Endothelial cell of umbilical vein (primary cell): ENCODE measurements at regions not wholly inside any gene's neighbourhood (a gene's known extent, or its start where the extent isn't known, plus 50 kb on each side); places are given as distances from the start of the nearest gene placed in this dataset.

ENCODE experiments used
- BruUV-seq: library from RNA; stranded (reverse); fragments of 400-500 nt; replicated peaks from 2 replicates; lab custom pipeline; 2021; lab: Mats Ljungman, UMichigan
- CTCF ChIA-PET: fragments of 300-600, 350-600 bp; sonication (Branson Sonifier 250); formaldehyde crosslinking; loops from one replicate; lab custom pipeline; 2021; ENCODE audit warnings: antibody characterized with exemption, inconsistent platforms; lab: Charles Lee
- POLR2A ChIA-PET: fragments of 300-600, 350-600 bp; sonication (Branson Sonifier 250); formaldehyde crosslinking; loops from one replicate; lab custom pipeline; 2021; ENCODE audit warnings: antibody characterized with exemption, inconsistent platforms; lab: Charles Lee
- DNase-seq: peaks from one replicate; pipeline ENCODE4 v3.0.0-alpha.2; 2011; ENCODE audit warnings: low read depth, low spot score
- FAIRE-seq: peaks from 2 replicates; lab custom pipeline; 2011; peaks lifted over from hg19 to GRCh38; lab: Jason Lieb, UNC
- H2AFZ ChIP-seq: 2 replicates; pipeline ENCODE4 v1.6.0; 2012; ENCODE audit warnings: low read depth, low read length, control low read depth, inconsistent platforms
- H3K27ac ChIP-seq: 2 replicates; pipeline ENCODE4 v1.5.1; 2011; ENCODE audit warnings: low read depth, mild to moderate bottlenecking, control low read depth, low read length, moderate library complexity; ENCODE audit not compliant: insufficient read depth
- H3K27me3 ChIP-seq, 2 experiments: 2 replicates each; pipeline versions ENCODE4 v1.6.0 to v1.6.1; 2011; ENCODE audit warnings: low read length in 2 of 2, mixed read lengths in 1 of 2; ENCODE audit not compliant: control insufficient read depth in 2 of 2, insufficient read depth in 2 of 2
- H3K36me3 ChIP-seq, 2 experiments: 2 replicates in 1 of 2; 3 replicates in 1 of 2; pipeline ENCODE4 v1.5.1; 2011; ENCODE audit warnings: low read length in 2 of 2, mild to moderate bottlenecking in 1 of 2, moderate library complexity in 1 of 2; ENCODE audit not compliant: control insufficient read depth in 2 of 2, insufficient read depth in 2 of 2; ENCODE audit errors: extremely low read depth in 1 of 2
- H3K4me1 ChIP-seq: 3 replicates; pipeline ENCODE4 v1.5.1; 2011; ENCODE audit warnings: mild to moderate bottlenecking, low read length; ENCODE audit not compliant: control insufficient read depth, insufficient read depth; ENCODE audit errors: extremely low read depth
- H3K4me2 ChIP-seq: 2 replicates; pipeline ENCODE4 v1.6.1; 2011; ENCODE audit warnings: low read length, control low read depth, mixed read lengths; ENCODE audit not compliant: insufficient read depth
- H3K4me3 ChIP-seq, 3 experiments: fragments of 200-600 bp in 1 of 3; sonication (generic), shearing (Covaris generic) in 1 of 3; replicated peaks in 1 of 3; 2 replicates each; pipeline ENCODE4 v1.5.1; 2011 to 2016; ENCODE audit warnings: control low read depth in 3 of 3, low read length in 3 of 3, mild to moderate bottlenecking in 2 of 3, inconsistent platforms in 1 of 3, low read depth in 1 of 3, moderate library complexity in 1 of 3; ENCODE audit not compliant: insufficient read depth in 1 of 3
- H3K79me2 ChIP-seq: 2 replicates; pipeline ENCODE4 v1.6.0; 2012; ENCODE audit warnings: low read length, inconsistent platforms; ENCODE audit not compliant: control insufficient read depth, insufficient read depth
- H3K9ac ChIP-seq: replicated peaks from 2 replicates; pipeline ENCODE3; 2011; ENCODE audit warnings: low read length, control low read depth; ENCODE audit not compliant: insufficient read depth; ENCODE audit errors: extremely low read depth
- H3K9me1 ChIP-seq: replicated peaks from 3 replicates; pipeline ENCODE4 v1.6.0; 2011; ENCODE audit warnings: mild to moderate bottlenecking, low read length; ENCODE audit not compliant: control insufficient read depth, insufficient read depth; ENCODE audit errors: extremely low read depth
- H3K9me3 ChIP-seq: replicated peaks from 2 replicates; pipeline ENCODE4 v1.5.1; 2012; ENCODE audit warnings: low read length, inconsistent platforms; ENCODE audit not compliant: control insufficient read depth, insufficient read depth
- H4K20me1 ChIP-seq: replicated peaks from 2 replicates; pipeline ENCODE3; 2011; ENCODE audit warnings: mild to moderate bottlenecking, low read length; ENCODE audit not compliant: control insufficient read depth, insufficient read depth; ENCODE audit errors: extremely low read depth
- EZH2 ChIP-seq: IDR thresholded peaks from 2 replicates; pipeline ENCODE4 v1.6.1; 2012; ENCODE audit warnings: borderline replicate concordance, low read depth, mild to moderate bottlenecking, moderate library complexity, low read length, inconsistent platforms; ENCODE audit not compliant: severe bottlenecking
- FOS ChIP-seq: IDR thresholded peaks from 2 replicates; pipeline ENCODE4 v1.6.1; 2011; ENCODE audit warnings: mild to moderate bottlenecking, low read length, moderate library complexity, borderline replicate concordance; ENCODE audit not compliant: insufficient read depth
- GATA2 ChIP-seq: IDR thresholded peaks from 2 replicates; pipeline ENCODE4 v1.7.0; 2011; ENCODE audit warnings: low read depth, mild to moderate bottlenecking, moderate library complexity, mixed read lengths, low read length; ENCODE audit not compliant: insufficient read length, insufficient read depth
- JUN ChIP-seq: IDR thresholded peaks from 2 replicates; pipeline ENCODE4 v1.6.1; 2011; ENCODE audit warnings: borderline replicate concordance, low read depth; ENCODE audit not compliant: insufficient read length, insufficient read depth
- MYC ChIP-seq: IDR thresholded peaks from one replicate; pipeline ENCODE4 v1.6.1; 2011; ENCODE audit warnings: mild to moderate bottlenecking, low read depth, low read length
- POLR2A ChIP-seq: IDR thresholded peaks from 2 replicates; pipeline ENCODE4 v1.6.1; 2012; ENCODE audit warnings: low read depth, mild to moderate bottlenecking, control low read depth, low read length
- POLR2AphosphoS5 ChIP-seq: IDR thresholded peaks from 2 replicates; pipeline ENCODE4 v1.6.1; 2012; ENCODE audit warnings: low read depth, mild to moderate bottlenecking, control low read depth, low read length, moderate library complexity; ENCODE audit not compliant: insufficient read depth
- dilution Hi-C: fragments of 300-500 bp; cut with MboI; formaldehyde crosslinking; loops from one replicate; pipeline ENCODE4 v1.15.0; 2019; ENCODE audit warnings: low sequenced_read_pairs; ENCODE audit not compliant: extremely low pct_ligation_motif_present
- intact Hi-C: fragments of 100-400 bp; cut with micrococcal nuclease; formaldehyde crosslinking; loops from one replicate; pipeline ENCODE4 v1.10.0; 2022
- TF ChIP-seq, protein P1 (sequence below), 2 donors: IDR thresholded peaks; 1 replicate in 1 of 2; 2 replicates in 1 of 2; pipeline ENCODE4 v1.5.1; 2011; ENCODE audit warnings: low read length in 2 of 2, mild to moderate bottlenecking in 2 of 2, moderate library complexity in 2 of 2, control low read depth in 1 of 2, inconsistent platforms in 1 of 2, low read depth in 1 of 2; ENCODE audit not compliant: insufficient read depth in 1 of 2; ENCODE audit errors: extremely low read depth in 1 of 2
- TF ChIP-seq, protein P2 (sequence below): IDR thresholded peaks from 2 replicates; pipeline ENCODE4 v1.6.1; 2011; ENCODE audit not compliant: insufficient read depth, insufficient read length

- H2AFZ ChIP-seq: no peak overlapping the region
- H3K4me3 ChIP-seq: no peak overlapping the region
- H3K4me2 ChIP-seq: no peak overlapping the region
- no peaks in the 10 kb centered on the region for H3K9me3 ChIP-seq
- H3K9me1 ChIP-seq: no peaks in the 10 kb centered on the region
- FAIRE-seq (no peak), DNase-seq (no peak)
- no peaks in the 10 kb centered on the region for H3K36me3 ChIP-seq
- no peak overlapping the region for H3K27ac ChIP-seq
- CTCF ChIA-PET: interaction anchor here (2.6 kb wide), 1 partner anchor 82 kb away, joined by 10 read pairs; no protein-coding TSS in a partner anchor
- H3K27me3 ChIP-seq: peaks cover 0 to 8% of the 10 kb centered on the region in 2 experiments
- H4K20me1 ChIP-seq: no peaks in the 10 kb centered on the region
- intact Hi-C loops (loop anchor here (1.0 to 10.0 kb wide), 2 partner anchors 147 to 308 kb away; no protein-coding TSS in a partner anchor), dilution Hi-C loops (no loop called here)
- TF ChIP-seq POLR2A (no peak), POLR2AphosphoS5 (no peak), EZH2 (no peak), GATA2 (no peak), FOS (no peak), MYC (no peak), JUN (no peak)
- TF ChIP-seq, protein P1, sequence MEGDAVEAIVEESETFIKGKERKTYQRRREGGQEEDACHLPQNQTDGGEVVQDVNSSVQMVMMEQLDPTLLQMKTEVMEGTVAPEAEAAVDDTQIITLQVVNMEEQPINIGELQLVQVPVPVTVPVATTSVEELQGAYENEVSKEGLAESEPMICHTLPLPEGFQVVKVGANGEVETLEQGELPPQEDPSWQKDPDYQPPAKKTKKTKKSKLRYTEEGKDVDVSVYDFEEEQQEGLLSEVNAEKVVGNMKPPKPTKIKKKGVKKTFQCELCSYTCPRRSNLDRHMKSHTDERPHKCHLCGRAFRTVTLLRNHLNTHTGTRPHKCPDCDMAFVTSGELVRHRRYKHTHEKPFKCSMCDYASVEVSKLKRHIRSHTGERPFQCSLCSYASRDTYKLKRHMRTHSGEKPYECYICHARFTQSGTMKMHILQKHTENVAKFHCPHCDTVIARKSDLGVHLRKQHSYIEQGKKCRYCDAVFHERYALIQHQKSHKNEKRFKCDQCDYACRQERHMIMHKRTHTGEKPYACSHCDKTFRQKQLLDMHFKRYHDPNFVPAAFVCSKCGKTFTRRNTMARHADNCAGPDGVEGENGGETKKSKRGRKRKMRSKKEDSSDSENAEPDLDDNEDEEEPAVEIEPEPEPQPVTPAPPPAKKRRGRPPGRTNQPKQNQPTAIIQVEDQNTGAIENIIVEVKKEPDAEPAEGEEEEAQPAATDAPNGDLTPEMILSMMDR (IDR thresholded peaks at IDR 0.05; ENCODE audit: extremely low read depth in 1 of 2, insufficient read depth in 1 of 2, low read depth in 1 of 2, low read length in 2 of 2): no peak
- TF ChIP-seq, protein P2, sequence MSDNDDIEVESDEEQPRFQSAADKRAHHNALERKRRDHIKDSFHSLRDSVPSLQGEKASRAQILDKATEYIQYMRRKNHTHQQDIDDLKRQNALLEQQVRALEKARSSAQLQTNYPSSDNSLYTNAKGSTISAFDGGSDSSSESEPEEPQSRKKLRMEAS: no peak
- no peak overlapping the region for H3K9ac ChIP-seq
- no peaks in the 10 kb centered on the region for H3K4me1 ChIP-seq
- BruUV-seq: no TSS peak
- POLR2A ChIA-PET: no interaction called here
- no peaks in the 10 kb centered on the region for H3K79me2 ChIP-seq
Measured at GRCh38 chr6:8212720-8213434, 110.5 kb upstream of the EEF1E1 start.
